HG03064 (cell line): ENCODE measurements at regions not wholly inside any gene's neighbourhood (a gene's known extent, or its start where the extent isn't known, plus 50 kb on each side); places are given as distances from the start of the nearest gene placed in this dataset.
A peak's percentile ranks its signal among the peaks of the same experiment; 100 is the strongest.

Experiments used
- ATAC-seq: cut with Tn5 transposase; IDR thresholded peaks from one replicate; pipeline ENCODE4 v1.9.1; 2021; ENCODE audit warnings: low read depth; ENCODE audit not compliant: unreplicated experiment

DNA sequence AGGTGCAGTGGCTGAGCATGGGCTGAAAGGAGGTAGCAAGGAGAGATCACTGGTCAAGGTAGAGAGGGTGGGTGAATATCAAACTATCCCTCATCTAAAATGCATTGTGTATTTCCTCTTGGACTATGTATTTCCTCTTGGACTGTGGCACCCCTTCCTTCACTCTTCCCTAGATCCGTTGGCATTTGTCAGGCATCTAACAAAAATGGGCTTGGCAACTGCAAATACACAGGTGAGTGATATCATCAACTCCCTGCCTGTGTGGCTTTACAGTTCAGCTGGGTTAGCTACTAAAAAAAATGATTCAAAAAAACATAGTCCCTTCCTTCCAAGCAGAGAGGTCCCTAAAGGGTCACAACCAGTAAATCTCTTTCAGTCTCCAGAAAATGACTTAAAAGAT, 142.8 kb upstream of the FUT8 start:
- ATAC-seq = no peak

DNA sequence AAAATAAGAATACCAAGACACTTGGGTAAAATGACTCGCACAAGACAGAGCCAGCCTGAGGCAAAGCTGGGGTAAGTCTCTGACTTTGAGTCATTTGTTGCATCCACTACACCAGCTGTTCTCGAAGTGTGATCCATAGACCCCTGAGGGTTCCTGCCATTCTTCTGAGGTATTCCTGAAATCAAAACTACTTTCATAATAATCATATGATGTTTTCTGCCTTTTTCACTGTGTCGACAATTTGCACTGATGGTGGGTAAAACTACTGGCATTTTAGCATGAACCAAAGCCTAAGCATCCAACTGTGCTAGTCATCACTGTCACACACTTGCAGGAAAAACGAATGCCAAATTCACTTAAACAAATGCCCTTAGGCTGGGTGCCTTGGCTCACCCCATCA, 135.5 kb upstream of the FUT8 start:
- ATAC-seq = no peak

DNA sequence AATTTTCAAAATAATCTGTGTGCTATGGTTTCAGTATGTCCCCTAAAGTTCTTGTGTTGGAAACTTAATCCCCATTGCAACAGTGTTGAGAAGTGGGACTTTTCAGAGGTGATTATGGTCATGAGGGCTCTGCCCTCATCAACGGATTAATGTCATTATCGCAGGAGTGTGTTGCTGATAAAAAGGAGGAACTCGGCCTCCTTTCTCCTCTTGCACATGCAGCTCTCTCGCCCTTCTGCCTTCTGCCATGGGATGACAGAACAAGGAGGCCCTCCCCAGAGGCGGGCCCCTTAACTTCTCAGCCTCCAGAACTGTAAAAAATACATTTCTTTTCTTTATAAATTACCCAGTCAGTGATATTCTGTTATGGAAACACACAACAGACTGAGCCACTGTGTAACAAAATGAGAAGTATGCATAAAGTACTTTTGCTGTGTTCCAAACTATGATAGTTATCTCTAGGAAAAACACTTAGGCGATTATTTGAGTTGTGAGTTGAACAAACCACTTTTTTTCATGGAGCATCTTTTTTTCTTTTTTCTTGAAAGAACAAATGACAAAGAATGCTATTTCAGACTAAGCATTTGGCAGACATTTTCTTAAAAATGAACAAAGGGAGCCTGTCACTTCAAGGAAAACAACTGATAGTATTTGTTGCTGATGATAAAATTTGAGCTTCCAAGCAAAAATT, 134.8 kb upstream of the FUT8 start:
- ATAC-seq = no peak

DNA sequence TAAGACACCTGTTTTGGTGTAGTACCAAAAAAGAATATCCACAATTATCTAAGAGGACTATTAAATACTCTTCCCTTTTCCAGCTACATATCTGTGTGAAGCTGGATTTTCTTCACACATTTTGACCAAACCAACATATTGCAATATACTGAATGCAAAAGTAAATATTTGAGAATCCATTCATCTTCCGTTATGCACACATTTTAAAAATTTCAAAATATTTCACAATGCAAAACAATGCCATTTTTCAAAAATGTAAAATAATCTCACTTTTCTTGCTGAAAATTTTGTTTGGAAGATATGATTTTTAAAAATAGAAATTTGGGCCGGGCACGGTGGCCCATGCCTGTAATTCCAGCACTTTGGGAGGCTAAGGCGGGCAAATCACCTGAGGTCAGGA, 133.9 kb upstream of the FUT8 start:
- no peak for ATAC-seq

DNA sequence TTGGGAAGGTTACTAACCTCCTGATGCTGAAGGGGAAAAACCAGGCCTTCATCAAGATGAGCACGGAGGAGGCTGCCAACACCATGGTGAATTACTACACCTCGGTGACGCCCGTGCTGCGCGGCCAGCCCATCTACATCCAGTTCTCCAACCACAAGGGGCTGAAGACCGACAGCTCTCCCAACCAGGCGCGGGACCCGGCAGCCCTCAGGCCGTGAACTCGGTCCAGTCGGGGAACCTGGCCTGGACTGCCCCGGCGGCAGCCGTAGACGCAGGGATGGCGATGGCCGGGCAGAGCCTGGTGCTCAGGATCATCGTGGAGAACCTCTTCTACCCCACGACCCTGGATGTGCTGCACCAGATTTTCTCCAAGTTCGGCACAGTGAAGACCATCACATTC, 133.0 kb upstream of the FUT8 start:
- no peak for ATAC-seq

DNA sequence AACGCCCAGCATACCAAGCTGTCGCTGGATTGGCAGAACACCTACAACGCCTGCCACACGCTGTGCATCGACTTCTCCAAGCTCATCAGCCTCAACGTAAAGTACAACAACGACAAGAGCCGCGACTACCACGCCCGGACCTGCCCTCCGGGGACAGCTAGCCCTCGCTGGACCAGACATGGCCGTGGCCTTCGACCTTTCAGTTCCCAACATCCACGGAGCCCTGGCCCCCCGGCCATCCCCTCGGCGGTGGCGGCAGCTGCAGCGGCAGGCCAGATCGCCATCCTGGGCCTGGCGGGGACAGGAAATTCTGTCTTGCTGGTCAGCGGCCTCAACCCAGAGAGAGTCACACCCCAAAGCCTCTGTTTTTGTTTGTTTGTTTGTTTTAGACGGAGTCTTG, 132.6 kb upstream of the FUT8 start:
- no peak for ATAC-seq

DNA sequence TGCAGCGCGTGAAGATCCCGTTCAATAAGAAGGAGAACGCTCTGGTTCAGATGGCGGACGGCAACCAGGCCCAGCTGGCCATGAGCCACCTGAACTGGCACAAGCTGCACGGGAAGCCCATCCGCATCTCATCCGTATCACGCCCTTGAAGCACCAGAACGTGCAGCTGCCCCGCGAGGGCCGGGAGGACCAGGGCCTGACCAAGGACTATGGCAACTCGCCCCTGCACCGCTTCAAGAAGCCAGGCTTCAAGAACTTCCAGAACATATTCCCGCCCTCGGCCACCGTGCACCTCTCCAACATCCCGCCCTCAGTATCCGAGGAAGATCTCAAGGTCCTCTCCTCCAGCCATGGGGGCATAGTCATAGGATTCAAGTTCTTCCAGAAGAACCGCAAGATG, 131.9 kb upstream of the FUT8 start:
- ATAC-seq = no peak

DNA sequence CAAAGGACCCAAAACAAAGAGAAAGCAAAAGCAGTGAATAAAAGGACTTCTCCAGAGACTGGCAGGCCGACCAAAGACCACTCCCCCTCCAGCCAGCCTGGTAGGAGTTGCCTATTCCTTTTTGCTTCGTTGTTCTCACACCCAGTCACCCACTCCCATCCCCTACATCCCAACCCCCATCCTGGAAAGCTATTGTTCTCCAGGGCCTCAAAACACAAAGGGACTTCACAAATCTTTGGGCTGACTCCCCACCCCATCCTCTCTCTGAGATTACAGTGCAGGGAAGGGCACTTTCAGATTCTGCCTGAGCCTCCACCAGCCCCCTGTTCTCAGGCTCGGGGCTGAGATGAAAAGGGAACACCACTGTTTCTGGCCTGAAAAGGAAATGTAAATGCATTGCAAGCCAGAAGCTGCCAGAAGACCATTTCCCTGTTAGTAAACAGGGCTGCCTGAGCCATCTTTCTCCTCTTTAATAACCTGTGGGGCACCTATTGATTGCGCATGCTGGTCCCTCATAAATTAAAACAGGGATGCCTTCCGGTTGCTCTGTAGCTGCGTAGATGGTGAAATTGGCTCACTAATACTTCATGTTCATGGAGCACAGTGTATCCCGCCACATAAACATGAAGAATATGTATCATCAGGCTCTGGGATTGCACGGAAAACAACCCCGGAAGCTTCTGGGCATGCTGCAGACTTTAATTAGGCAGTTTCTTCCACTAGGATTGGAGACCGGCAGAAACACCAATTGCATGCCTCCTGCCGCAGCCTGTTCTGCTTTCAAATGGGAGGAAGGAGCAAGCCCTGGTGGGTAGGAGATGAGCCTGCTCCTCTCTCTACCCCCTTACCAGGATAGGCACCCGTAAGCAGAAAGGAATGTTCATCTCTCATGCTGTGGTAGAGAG, 130.3 kb upstream of the FUT8 start:
- no peak for ATAC-seq

DNA sequence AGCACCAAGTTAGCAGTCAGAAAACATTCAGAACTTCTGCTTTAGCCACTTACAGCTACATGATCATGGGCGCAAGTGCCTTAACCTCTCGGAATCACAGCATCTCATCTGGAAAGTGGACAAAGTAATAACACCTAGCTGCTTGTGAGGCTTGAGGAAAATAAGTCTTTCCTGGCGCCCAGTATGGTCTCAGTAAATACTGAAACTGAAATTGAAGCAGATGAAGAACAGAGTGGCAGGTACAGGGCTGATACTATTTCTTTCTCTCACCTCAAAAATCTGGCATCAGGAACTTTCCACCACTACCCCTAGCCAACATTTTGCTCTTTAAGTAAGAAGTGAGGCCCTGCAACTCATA, 129.7 kb upstream of the FUT8 start:
- no peak for ATAC-seq

DNA sequence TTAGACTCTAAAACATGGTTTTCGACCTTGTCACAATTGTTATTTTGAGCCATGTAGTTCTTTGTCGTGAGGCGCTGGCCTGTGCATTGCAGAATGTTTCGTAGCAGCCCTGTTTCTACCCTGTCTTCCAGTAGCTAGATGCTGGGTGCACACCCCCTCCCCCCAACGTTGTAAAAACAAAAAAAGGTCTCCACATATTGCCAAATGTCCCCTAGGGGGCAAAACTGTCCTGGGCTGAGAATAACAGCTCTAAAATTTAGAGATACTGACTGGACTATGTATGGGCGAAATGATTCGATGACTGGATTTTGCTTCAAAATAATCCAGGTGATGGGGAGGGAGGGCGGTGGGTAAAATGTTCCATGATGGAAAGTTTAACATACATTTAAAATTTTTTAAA, 126.1 kb upstream of the FUT8 start:
- no peak for ATAC-seq

DNA sequence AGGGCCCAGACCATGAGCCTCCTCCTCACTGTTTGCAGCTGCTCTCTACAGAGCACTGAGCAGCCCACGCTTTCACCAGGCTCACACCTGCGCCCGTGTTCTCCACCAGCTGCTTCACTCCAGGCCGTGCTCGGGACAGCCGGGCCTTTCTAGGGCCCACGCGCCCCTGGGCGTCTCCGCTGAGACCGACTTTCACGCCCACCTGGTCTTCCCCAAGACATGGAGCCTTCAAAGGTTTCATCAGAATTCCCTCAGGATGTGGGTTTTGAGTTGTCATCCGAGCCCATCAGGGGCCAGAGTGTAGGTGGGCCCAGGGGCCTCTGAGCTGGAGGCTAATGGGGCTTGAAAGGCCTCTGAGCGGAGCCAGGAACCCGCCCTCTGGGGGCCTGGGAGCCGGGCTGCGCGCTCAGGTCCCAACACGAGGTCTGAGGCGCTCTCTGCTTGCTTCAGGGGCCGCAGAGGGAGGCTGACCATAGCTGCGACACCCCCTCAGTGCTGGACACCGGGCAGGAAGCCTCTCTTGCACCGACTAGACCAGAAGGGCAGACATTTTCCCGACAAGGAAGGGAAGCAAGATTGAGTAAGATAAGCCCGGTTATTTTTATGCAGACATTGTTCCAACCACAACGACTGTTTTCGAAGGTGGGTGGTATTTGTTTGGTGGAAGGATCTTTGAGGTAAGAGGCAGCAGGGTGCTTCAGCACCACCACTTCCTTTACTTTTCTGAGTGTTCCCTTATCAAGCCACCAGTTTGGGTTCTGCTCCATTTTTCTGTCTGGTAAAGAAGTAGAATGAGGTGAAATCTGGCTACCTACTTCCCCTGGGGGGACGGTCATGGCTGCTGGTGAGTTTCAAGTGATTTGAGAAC, 125.0 kb upstream of the FUT8 start:
- peak; percentile 50 for ATAC-seq

DNA sequence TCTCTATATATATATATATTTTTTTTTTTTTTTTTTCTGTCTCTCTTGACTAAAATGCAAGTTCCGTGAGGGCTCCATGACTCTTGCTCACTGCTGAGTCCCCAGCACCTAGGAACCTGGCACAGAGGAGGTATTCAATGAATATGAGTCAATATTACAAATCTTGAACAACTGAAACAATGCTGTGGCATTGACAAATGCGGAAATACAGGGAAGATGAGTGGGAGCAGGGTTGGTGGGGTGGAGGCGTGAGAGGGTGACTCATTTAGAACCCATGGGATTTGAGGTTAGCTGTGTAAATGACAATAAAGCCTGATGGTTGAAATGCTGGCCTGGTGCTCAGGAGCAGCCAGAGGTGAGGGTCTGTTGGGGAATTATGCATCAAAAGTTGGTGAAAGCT, 121.7 kb upstream of the FUT8 start:
- no peak for ATAC-seq

DNA sequence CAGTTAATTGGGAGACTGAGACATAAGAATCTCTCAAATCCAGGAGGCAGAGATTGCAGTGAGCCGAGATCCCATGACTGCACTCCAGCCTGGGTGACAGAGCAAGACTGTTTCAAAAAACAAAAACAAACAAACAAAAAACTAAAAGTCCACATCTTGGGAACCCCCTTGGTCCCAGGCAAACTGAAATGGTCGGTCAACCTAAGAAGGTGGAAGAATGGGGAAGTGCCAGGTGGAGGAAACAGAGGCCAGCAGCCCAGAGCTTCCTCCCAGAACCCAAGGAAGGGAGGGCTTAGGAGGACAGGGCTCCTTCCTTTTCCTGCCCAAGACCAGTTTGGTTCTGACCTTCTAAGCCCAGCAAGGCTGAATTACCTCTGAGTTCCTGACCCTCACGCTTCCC, 121.0 kb upstream of the FUT8 start:
- no peak for ATAC-seq

DNA sequence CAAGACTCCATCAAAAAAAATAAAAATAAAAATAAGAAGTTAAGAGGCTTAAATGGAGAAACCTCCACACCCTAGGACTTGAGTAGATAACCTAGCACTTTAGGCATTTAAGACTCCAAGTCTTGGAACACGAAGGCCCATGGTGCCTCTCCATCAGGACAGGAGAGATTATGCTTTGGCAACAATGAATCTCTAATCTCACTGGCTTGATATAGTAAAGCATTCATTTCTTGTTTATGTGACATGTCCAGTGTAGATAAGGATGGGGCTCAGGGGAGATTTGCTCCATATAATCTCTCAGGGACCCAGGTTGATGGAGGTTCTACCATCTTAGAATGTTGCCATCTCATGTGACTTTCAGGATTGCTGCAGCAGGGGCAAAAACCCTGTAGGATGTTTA, 117.7 kb upstream of the FUT8 start:
- no peak for ATAC-seq

DNA sequence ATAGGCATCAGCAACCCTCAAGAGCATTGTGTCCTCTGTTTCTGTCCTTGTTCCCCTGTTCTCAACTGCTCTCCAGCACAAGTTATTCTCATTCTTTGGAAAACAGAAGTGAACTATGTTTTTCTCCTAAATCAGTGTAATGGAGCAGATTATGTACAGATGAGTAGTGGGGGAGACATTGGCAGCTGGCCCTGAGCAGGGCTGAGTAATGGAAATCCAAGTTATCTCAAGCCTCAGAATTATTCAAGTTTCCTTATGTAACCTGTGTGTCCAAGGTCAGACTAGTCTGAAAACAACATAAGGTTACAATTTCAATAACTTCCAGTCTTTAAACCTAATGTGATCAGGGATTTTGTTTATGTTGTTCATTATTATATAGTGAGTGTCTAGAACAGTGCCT, 116.1 kb upstream of the FUT8 start:
- ATAC-seq = no peak

DNA sequence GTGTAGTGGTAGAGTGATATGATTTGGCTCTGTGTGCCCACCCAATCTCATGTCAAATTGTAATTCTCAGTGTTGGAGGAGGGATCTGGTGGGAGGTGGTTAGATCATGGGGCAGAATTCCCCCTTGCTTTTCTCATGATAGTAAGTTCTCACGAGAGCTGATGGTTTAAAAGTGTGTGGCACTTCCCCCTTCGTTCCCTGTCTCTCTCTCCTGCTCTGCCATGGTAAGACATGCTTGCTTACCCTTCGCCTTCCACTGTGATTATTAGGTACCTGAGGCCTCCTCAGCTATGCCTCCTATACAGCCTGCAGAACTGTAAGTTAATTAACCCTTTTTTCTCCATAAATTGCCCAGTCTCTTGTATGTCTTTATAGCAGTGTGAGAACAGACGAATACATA, 115.7 kb upstream of the FUT8 start:
- no peak for ATAC-seq

DNA sequence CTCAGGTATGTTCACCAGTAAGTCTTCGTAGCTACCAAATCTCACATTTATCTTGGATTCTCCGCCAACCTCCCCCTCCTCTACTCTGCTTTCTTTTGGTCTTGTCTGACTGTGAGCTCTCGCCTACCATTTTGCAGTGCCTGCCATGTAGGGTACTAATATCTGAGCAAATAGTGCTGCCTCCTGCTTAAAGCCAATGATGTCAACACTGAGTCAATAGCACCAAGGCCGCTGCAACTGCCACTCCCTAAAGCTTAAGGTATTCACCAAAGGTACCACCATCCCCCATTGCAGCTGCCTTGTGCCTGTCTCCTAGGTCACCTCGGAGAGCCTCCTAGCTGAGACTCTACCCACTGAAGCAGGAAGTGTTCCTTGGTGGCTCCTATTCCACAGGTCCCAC, 114.8 kb upstream of the FUT8 start:
- ATAC-seq = no peak

DNA sequence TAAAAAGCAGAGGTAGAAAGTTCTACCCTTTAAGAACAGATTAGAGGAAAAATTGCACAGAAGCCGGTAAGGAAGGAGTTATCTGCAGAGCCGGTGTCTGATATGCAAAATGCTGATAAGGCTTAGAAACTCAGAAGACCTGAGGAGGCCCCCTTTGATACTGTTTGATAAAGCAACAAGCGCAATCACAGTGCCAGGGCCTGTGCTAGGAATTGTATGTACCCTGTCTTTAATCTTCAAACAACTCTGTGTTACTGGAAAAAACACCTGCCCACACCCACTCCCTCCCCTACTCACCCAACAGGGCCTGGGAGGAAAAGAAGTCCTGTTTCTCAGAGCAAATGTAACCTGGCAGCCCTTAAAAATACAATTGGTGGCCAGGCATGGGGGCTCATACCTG, 112.7 kb upstream of the FUT8 start:
- ATAC-seq = no peak

DNA sequence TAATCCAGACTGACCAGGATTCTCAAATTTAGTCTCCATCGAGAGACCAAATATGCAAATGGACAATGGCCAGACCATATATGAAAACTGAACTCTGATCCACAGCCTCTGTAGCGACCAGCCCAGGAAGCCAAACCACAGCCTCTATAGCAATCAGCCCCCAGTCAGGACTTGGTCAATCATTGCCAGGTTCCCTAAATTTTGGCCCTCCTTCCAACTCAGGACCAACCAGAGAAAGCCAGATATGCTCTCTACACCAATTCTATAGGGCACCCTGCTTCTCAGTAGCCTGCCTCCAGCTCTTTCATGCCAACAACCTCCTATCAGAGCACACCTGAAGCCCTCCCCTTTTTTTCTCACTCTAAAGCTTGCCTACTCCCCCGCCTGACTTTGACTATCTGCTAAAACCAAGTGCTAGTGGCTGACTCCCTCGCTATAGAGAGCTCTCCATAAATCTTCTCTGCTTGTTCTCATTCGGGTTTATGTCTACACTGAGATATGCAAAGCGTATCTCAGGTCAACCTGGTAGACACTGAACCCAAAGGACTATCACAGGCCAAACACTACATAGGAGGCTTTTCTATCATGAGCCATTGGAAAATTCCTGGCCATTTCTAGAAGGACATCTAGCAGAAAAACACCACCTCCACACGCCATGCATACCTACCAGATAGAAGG, 110.5 kb upstream of the FUT8 start:
- ATAC-seq = peak; percentile 41

DNA sequence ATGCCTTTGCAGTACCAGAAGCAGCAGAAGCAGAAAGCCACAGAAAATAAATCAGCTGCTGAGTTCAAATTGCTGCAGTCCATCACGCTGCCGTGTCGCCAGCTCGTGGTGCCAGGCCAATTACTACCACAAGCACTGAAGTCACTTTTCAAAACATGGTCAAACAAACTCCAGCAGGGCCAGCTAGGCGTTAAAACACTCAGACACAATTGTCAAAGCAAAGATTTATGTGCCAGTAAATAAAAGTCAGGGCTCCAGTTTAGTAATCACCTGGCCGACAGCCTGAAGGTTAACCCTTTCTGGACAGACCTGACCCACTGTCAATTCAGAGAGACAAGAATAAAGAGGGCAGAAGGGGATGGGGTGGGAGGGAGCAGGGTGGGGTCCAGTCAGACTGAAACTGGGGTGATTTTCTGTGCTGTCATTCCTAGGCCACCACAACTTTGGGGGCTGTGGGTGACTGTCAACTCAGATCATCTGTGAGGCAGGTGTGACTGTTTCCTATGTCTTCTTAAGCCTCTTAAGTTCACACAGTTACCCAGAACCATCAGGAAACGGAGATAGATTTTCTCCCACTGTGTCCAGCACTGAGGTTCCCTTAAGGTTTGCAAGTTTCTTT, 109.8 kb upstream of the FUT8 start:
- peak; percentile 51 for ATAC-seq
